GM12891 (cell line): ENCODE measurements at regions not wholly inside any gene's neighbourhood (a gene's known extent, or its start where the extent isn't known, plus 50 kb on each side); places are given as distances from the start of the nearest gene placed in this dataset.

Source experiments
- POLR2A ChIP-seq: IDR thresholded peaks from 2 replicates; pipeline ENCODE4 v1.6.1; 2011; ENCODE audit warnings: low read depth, low read length, control low read depth
- POLR2AphosphoS5 ChIP-seq: IDR thresholded peaks from 2 replicates; pipeline ENCODE4 v1.6.1; 2011; ENCODE audit warnings: low read depth, low read length, control low read depth
- SPI1 ChIP-seq: IDR thresholded peaks from 2 replicates; pipeline ENCODE4 v1.6.1; 2011; ENCODE audit warnings: low read depth, low read length, control low read depth

DNA sequence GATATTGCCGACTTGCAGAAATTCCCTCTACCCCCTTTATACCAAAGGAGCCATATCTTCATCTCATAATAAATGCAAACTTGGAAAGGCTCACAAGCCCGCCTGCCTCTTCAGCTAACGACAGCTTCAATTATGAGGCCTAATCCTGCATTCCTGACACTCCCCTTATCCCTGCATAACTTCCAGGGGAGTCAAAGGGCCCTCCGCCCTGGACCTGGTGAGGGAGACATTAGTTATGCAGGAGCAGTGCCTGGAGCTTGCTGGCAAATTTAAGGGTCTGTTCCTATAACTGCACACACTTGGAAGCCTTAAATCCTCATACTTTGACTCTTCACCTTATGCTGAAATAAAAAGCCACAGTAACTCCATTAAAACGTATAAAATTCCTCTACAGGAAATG lies 617.9 kb downstream of the BNC2 start:
- TF ChIP-seq POLR2AphosphoS5 (no peak), SPI1 (no peak), POLR2A (no peak)
